ENCODE measurements at regions not wholly inside any gene's neighbourhood (a gene's known extent, or its start where the extent isn't known, plus 50 kb on each side); places are given as distances from the start of the nearest gene placed in this dataset.
A peak's percentile ranks its signal among the peaks of the same experiment; 100 is the strongest.
"Not testable (repeated sequence)": the region's sequence is repeated elsewhere in the genome, so short reads cannot be mapped to it uniquely, and the experiment has no call there.

DNA sequence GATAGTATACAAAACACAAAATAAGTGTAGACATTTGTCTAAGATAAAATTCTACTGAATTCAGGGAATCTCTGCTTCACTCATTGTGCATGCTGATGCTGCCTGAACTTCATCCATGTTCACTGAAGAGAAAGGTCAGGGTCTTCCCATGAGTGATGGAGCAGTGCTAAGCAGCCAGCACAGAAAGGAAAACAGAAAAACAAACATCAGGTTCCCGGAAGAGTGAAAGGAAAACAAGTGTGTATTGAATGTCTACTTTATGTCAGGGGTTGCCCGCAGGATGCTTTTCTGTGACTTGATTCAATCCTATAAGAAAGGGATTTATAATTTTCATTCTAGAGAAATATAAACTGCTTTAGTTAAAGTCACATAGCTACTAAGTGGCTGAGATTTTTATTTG lies 522.4 kb downstream of the RAB28 start:
- no peak for DNase-seq (ENCODE audit: low read depth in 4 of 4, low spot score in 2 of 4)

DNA sequence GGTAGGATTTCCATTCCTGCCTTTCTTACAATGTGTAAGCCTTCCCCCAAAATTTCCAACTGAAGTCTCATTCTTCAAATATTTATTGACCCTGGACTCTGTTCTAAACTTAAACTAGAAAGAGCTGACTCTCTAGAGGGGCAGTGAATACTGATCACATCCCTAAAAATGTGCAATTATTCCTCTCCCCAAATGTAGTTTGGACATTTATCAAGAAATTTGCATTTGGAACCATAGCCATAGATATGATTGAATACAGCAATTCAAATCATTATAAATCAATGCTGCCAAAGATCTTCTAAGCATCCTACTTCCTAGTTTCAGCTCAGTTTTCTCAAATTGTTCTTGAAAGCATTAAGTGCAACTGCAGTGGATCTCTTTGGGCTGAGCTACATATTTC lies 525.7 kb downstream of the RAB28 start:
- no peak for DNase-seq (ENCODE audit: low read depth in 4 of 4, low spot score in 2 of 4)

DNA sequence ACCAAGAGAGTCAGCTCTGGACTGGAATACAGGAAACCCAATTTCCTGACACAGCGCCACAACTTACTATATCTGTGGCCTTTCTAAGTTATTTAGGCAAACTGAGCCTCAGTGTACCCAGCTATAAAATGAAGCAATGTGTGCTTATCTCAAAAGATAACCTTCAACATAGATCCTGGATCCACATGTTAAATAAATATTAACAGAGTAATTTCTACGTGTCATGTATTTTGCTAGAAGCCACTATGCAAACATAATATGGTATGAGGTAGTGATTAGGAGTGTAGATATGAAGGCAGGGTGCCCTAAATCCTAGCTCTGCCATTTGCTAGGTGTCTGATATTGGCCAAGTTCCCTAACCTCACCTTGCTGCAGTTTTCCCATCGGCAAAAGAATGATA lies 527.0 kb downstream of the RAB28 start:
- no peak for DNase-seq (ENCODE audit: low read depth in 4 of 4, low spot score in 2 of 4)

DNA sequence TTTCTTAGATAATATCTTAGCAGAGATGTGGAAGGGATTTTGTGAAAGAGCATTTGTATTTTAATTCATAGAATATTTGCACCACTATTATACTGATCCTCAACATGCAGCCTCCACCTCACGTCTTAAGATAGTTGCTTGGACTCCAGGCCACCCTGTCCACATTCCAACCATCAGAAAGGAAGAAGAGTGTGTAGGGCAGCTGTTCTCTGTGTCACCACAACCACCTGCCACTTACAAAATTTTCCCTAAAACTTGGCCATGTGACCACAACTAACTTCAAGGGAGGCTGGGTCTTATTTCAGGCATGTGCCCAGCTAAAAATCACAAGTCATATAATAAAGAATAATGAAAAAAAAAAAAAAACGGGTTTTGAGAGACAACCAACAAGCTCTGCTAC lies 528.1 kb downstream of the RAB28 start:
- DNase-seq (ENCODE audit: low read depth in 4 of 4, low spot score in 2 of 4), result no peak

DNA sequence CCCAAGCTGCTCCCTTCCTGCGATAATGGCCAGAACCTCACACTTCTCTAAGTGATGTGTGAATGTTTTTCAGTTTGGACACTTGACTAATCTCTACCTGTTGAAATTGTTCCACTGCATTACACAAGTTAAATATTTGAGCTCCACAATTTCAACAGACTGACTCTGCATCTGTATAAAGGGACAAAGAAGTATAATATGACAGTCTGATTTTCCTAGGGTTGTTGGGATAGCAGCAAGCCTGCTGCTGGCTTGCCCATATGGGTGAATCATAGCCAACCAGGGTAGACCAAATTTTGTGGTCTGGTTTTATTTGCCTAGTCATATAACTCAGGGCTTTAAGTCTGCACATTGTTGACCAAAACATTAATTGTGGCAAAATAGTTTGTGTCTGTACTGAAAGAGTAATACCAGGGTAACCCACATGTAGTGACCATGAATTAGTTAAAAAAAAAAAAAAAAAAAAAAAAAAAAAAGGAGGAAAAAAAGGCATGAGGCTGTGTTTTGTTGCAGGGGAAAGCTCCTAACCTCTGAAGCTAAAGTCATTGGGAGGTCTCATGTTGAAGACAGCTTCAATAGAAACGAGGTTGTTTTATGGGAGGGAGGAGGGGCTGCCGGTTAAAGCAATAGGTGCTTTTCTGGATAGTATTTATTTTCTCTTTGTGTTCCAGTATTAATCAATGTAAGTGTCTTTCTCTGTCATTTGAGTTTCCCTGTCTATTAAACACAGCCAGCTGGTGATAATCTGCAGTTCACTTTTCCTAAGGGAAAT lies 534.2 kb downstream of the RAB28 start:
- no peak for DNase-seq (ENCODE audit: low read depth in 4 of 4, low spot score in 2 of 4)

DNA sequence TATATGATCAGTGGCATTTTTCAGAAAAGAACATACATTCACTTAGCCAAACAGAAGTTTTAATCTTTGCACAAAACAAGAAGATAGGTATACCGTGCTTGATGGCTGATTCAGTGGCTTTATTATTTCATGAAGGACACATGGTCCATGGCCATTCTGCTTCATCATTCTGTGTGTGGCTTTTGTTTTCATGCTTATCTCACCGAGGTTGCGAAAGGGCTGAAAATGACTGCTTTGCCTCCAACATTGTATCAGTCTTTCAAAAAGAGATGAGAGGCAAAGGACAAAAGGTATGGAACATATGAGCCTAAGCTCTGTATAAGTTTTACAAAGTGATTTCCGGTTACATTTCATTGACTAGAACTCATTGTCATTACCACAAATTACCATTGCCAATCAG lies 541.1 kb downstream of the RAB28 start:
- DNase-seq (ENCODE audit: low read depth in 4 of 4, low spot score in 2 of 4), result no peak

DNA sequence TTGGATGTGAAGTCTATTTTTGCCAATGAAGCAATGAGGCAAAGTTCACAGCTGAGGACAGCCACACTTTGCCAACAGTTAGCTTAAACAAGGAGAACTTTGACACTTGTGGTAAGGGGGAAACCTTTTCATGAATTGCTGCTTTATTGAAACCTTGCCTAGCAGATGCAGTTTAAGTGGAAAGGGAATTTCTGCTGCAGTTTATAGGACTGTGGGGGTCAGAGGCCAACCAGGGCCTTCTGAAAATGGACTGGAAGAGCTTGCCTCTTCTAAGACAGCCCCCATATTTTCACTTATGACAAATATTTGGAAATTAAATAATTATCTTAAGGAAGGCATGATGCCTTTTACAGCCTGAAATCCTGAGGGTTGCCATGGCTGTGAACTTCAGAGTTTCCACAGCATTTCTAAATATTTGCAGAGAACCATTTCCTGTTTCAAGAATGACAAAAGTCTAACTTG lies 550.3 kb downstream of the RAB28 start:
- DNase-seq (ENCODE audit: low read depth in 4 of 4, low spot score in 2 of 4), result no peak

DNA sequence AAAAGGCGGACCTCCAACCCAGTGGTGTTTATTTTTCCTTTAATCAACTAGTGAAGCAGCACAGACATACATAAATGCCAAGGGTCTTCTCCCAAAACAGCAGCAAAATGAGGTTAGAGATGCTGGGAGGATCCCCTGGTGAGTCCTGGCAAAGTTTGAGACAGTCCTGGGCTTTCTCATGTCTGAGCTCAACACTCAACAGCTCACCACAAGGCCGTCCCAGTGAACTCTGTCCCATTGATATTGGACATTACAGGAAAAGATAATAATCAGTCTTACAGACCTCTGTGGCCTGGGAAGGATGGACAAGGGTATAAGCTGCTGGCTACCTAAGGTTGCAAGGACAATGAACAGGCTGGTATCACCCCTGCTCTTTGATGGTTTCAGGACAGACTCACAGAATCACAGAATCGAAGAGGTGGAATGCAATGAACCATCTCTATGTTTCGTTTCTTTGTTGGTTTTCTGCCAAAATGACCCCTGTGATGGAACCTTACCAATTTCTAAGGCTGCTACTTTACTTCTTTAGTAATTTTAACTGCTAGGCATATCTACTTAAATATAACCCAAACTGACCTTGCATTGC lies 551.8 kb downstream of the RAB28 start:
- DNase-seq (ENCODE audit: low read depth in 4 of 4, low spot score in 2 of 4), result no peak

DNA sequence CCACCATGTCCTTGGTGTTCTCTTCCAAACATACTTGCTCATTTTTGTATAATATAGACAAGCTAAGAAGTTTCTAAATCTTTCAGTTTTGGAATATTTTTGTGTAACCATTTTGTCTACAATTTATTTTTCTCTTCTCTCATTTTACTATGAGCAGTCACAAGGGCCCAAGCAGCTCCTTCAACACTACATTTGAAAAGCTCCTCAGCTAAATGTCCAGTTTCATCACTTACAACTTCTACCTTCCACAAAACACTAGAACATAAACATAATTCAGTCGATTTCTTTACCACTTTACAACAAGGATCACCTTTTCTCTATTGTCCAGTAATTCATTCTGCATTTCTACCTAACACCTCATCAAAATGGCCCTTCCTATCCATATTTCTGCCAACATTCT lies 554.4 kb downstream of the RAB28 start:
- no peak for DNase-seq (ENCODE audit: low read depth in 4 of 4, low spot score in 2 of 4)

DNA sequence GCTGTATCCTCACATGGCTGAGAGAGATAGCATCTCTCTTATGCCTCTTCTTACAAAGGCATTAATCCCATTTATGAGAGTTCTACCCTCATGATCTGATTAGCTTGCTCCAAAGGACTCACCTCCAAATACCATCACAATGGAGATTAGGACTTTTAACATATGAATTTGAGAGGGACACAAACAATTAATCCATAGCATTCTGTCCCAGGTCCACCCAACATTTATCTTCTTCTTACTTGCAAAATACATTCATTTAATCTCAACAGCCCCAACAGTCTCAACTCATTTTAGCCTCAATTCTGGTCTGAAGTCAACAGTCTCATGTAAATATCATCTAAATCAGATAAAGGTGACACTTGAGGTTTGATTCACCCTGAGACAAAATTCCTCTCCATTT lies 555.4 kb downstream of the RAB28 start:
- DNase-seq (ENCODE audit: low read depth in 4 of 4, low spot score in 2 of 4), result no peak

DNA sequence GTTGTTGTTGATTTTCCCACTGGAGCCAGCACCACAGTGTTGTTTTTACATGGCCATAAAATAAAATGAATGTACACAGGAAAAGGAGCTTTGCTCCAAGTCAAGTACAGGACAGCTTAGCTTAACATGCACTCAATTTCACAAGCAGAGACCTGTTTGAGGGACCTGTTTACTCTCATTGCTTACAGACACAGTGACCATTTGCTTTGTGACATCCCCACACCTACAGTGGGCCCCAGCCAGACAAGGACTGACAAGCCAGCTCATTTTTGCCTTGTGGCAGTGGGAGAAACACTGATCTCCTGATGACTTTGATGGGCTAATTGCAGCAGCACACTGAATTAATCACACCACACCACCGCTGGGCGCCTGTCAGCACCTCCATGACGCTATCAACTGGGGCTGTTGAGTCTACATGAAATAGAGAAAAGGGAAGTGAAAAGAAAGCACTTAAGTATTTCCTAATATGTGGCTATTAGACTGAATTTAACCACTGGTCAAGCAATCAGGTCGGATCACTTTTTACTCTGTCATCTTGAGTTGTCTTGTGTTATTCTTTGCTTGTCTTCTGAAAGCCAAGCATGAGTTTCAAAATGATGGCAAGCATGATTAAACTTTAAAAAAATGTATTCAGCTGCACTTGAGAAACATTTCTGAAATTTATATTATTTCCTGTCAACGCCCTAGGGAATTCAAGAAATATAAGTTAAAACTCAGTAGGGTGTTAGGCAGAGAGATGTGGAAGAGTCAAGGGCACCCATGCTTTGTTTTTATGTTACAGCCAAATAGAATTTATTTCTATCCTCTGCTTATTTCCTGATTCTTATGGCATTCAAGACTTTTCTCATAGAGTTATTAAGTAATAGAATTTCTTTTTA lies 557.7 kb downstream of the RAB28 start:
- DNase-seq (ENCODE audit: low read depth in 4 of 4, low spot score in 2 of 4), result peak in 1 of 4 donors; percentile 13

DNA sequence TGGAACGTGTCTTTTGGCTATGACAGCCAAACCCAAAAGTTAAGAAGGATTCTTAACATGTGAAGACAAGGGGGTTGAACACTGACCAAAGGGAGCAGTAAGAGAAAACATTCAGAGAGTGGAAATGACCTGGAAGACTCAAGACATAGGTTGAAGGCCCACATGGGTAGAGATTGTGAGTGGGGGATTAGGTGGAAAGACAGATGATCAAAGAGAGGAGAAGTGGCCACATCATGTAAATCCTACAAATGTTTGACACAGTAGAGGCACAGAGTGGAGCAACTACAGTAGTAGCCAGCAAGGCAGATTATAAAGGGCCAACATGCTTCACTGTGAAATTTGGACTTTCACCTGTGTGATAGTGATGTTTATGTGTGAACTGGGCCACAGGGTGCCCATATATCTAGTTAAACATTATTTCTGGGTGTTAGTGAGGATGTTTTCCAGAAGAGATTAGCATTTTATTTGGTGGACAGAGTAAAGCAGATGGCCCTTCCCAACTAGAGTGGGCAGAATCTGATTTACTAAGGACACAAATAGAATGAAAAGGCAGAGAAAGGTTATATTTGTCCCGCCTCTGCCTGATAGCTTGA lies 559.3 kb downstream of the RAB28 start:
- no peak for DNase-seq (ENCODE audit: low read depth in 4 of 4, low spot score in 2 of 4)

DNA sequence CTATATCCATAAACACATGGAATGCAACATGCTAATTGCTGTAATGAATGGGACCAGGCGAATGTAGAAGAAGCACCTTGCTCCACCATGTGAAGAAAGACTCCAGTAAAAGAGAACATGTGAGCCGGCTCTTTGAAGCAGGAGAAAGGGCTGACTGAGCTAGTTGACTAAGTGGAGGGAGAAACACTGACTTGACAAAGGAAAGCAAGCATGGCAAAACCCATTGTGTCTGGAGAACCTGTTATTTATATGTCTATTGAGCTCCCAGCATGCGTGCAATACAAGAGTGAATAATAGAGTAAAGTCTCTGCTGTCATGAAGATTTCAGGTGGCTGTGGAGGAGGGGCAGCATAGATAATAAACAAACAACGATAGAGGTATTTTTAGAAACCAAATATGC lies 559.9 kb downstream of the RAB28 start:
- DNase-seq (ENCODE audit: low read depth in 4 of 4, low spot score in 2 of 4), result no peak

DNA sequence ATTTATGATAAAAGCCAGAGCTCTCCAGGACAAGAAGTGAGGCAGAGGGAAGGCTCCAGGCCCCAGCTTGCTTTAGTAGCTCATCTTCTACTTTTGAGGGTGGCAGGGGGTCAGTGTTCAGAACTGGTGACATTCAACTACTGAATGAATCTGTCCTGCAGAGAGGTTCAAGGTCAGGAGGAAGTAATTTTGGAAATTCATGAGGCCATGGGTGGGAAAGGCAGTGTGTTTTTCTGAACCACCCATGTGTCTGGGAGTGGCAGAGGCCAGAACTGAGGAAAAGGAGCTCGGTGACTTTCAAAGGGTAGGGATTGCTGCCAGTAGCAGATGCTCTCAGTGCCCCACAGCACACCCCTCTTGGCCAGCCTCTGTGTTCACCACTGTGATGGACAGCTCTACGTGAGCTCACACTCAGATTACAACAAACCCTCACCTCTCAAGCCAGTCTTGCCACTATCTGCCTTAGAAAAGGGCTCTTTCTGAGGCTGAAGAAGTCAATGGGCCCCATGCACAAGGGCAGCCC lies 571.2 kb downstream of the RAB28 start:
- DNase-seq (ENCODE audit: low read depth in 4 of 4, low spot score in 2 of 4), result no peak

DNA sequence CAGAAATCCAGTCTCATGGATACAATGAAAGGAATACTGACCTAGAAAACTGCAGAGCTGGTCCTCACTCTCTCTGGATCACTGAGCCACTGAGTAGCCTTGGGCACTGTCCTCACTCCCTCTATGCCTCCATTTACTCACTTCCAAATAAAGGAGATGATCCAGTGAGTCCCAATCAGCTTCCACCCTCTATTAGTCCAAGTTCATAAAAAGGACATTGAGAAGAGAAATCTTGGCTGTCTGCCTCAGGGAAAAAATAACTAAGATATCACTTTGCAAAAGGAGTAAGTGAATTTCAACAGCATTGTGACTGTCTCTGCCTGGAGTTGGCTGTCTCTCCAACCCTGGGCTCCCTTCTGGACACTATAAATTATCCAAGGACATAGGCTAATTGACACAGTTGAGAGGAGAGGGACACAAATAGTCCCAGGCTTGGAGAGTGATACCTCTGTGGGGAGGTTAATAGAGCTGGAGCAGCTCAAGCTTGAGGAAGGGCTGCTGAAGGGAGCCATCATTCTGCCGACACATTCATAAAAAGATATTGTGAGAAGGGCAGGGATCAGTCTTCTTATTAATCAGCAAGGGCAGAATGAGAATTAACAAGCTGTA lies 572.3 kb downstream of the RAB28 start:
- no peak for DNase-seq (ENCODE audit: low read depth in 4 of 4, low spot score in 2 of 4)

DNA sequence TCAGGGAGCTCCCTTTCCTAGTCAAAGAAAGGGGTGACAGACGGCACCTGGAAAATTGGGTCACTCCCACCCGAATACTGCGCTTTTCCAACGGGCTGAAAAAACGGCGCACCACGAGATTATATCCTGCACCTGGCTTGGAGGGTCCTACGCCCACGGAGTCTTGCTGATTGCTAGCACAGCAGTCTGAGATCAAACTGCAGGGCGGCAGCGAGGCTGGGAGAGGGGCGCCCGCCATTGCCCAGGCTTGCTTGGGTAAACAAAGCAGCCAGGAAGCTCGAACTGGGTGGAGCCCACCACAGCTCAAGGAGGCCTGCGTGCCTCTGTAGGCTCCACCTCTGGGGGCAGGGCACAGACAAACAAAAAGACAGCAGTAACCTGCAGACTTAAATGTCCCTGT lies 580.5 kb downstream of the RAB28 start:
- DNase-seq (ENCODE audit: low read depth in 4 of 4, low spot score in 2 of 4), result not testable (repeated sequence)

DNA sequence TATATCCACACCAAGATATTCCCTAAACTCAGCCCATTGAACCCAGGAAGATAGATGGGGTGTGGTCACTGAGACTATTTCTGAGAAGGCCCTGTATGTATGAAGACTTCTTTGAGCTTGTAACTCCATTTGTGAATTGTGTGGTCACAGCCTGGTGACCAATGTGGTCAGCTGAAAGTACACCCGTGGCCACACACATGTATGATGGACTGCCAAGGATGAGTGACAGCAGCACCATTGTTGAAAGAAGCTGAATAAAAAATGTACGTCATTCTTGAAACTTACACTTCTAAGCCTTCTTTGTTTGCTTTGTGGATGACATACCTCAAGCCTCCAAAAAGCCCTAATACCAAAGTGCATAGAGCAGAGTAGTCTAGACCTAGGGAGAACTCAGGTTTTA lies 581.4 kb downstream of the RAB28 start:
- DNase-seq (ENCODE audit: low read depth in 4 of 4, low spot score in 2 of 4), result no peak

DNA sequence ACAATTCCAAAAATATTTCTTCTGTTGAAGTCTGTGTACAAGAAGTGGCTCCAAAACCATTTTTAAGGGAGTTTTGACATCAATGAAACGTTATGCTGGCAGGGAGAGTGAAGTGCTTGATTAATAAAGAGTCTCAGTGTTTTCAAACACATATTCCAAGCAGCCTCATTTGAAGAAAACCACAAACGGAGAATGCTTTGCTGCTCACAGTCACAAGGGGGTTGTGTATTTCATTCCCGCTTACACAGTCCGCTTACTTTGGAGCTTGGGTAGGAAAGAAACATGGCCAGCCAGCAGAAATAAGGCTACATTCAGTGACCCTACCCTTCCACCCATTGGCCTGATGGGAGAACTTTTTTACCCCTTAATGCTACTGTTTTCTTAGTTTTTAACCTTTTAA lies 586.2 kb downstream of the RAB28 start:
- no peak for DNase-seq (ENCODE audit: low read depth in 4 of 4, low spot score in 2 of 4)

DNA sequence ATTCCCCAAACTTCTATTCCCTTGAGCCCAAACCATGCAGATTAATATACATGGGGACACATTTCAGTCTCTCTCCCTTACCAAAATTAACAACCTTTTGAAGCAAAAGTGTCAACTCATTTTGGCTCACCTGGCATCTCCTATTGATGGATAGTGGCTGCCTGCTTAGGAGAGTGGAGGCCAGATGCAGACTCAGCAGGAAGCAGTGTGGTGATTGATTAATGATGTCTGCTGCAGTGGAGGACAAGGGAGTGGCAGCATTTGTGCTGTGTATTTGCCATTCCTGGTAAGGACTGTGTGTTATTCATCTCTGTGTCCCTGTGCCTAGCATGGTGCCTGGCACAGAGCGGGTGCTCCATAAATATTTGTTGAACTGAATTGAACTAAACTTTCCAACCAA lies 590.1 kb downstream of the RAB28 start:
- DNase-seq (ENCODE audit: low read depth in 4 of 4, low spot score in 2 of 4), result no peak

DNA sequence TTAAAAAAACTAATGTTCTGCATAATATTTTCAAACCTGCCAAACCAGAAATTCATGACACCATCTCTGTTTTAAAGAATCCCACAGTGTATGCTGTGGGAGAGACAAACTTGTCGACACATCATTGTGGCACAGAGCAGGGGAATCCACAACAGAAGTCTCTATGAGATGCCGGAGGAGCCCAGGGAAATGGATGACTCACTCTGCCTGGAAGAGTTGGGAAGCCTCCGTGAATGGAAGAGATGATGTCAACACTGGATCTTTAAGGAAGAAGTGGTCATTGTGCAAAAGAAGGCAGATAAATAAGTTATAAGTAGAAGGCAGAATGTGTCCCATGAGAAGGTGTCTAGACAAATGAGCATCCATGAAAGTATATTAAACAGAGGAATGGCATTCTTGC lies 595.1 kb downstream of the RAB28 start:
- no peak for DNase-seq (ENCODE audit: low read depth in 4 of 4, low spot score in 2 of 4)

Data from left renal cortex interstitium (tissue), 4 donors.